ENCODE measurements at regions not wholly inside any gene's neighbourhood (a gene's known extent, or its start where the extent isn't known, plus 50 kb on each side); places are given as distances from the start of the nearest gene placed in this dataset.

DNA sequence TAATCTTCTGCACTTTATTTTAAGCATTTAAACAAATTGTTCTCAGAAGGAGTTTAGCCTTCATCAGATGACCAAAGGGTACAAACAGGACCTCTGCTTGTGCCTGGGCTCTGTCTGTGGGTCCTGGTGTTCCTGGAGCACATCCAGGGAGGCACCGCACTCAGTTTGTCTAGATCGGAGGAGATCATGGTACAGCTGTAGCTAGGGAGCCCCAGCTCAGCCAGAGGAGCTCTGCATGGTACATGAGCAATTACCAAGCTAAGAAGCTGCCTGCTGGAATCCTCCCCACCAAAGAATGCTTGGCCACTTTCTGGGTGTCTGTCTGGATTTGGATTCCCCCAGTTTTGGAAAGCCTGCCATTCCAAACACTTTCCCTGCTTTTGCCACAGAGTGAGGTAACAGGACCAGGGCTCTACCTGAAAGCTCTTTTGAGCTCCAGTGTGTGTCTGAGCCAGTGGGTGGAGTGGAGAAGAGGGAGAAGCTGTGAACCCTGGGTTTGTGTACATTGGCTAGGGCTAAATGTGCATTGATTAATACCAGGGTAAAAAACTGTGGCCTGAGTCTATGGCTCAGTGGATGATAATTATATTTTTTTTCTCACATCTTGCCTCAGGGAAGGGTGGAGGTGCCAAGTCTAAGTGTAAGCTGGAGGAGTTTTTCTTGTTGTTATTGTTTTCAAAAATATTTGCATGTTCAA is 163.7 kb upstream of the IGF1 start:
- TF ChIP-seq CTCF (conservative IDR thresholded peaks at IDR 0.05; ENCODE audit: low read depth, low read length) (no peak), BHLHE40 (IDR thresholded peaks at IDR 0.05; ENCODE audit: low read depth, low read length) (no peak), MAFK (IDR thresholded peaks at IDR 0.05; ENCODE audit: low read depth, low read length) (no peak), RAD21 (IDR thresholded peaks at IDR 0.05; ENCODE audit: low read length) (no peak), POLR2A (IDR thresholded peaks at IDR 0.05; ENCODE audit: low read depth, low read length) (no peak)
